ENCODE measurements at regions not wholly inside any gene's neighbourhood (a gene's known extent, or its start where the extent isn't known, plus 50 kb on each side); places are given as distances from the start of the nearest gene placed in this dataset.

GRCh38 chr5:82614706-82615105 is 336.6 kb upstream of the RPS23 start:
- no TSS peak for BruUV-seq (replicated peaks)
- H3K27me3 ChIP-seq (ENCODE audit: insufficient read depth, low read length) = no peaks in the 10 kb centered on the region
- H3K9me3 ChIP-seq (ENCODE audit: control insufficient read depth in 1 of 2, insufficient read depth in 1 of 2, low read depth in 1 of 2, low read length in 2 of 2) = no peaks in the 10 kb centered on the region
- no peaks in the 10 kb centered on the region for H4K20me1 ChIP-seq (ENCODE audit: insufficient read depth)
- no peak for TF ChIP-seq CEBPB (IDR thresholded peaks at IDR 0.05; ENCODE audit: low read depth)
- TF ChIP-seq POLR2AphosphoS5 (IDR thresholded peaks at IDR 0.05; ENCODE audit: low read depth, low read length) = no peak
- TF ChIP-seq ZNF274 (IDR thresholded peaks at IDR 0.05; ENCODE audit: low read depth, low read length) = no peak
- no peak for TF ChIP-seq YY1 (IDR thresholded peaks at IDR 0.05; ENCODE audit: extremely low read depth, insufficient replicate concordance, low read depth, low read length)
- TF ChIP-seq JUND (IDR thresholded peaks at IDR 0.05) = no peak
- TF ChIP-seq SP1 (IDR thresholded peaks at IDR 0.05; ENCODE audit: low read depth) = no peak
- TF ChIP-seq SIN3A (IDR thresholded peaks at IDR 0.05; ENCODE audit: low read depth) = no peak
- RAD21 ChIA-PET (ENCODE audit: low non-redundant PET in 1 of 2, low total read pairs in 2 of 2, uncharacterized antibody in 2 of 2, unreplicated experiment in 2 of 2) = no interaction called here
- no peak overlapping the region for H3K4me3 ChIP-seq (replicated peaks in 1 of 2; ENCODE audit: low read depth in 1 of 2, low read length in 2 of 2)
- no peaks in the 10 kb centered on the region for H3K79me2 ChIP-seq (ENCODE audit: insufficient read depth, low read length)
- POLR2A ChIA-PET = no interaction called here
- H3K9ac ChIP-seq (ENCODE audit: low read length) = no peak overlapping the region
- ATAC-seq = no peak
- DNase-seq (ENCODE audit: low read depth, low spot score) = no peak
- no peak overlapping the region for H3K27ac ChIP-seq (ENCODE audit: low read depth, low read length)
- H3K9me2 ChIP-seq (ENCODE audit: insufficient read depth) = no peaks in the 10 kb centered on the region
- H3K36me3 ChIP-seq (ENCODE audit: control insufficient read depth in 1 of 2, insufficient read depth in 2 of 2, low read length in 2 of 2) = no peaks in the 10 kb centered on the region
- no peak overlapping the region for H2AFZ ChIP-seq (ENCODE audit: low read depth, low read length, poor library complexity, severe bottlenecking)
- H3K4me2 ChIP-seq (ENCODE audit: low read length) = no peak overlapping the region
- intact Hi-C loops (cut with micrococcal nuclease) = no loop called here
- no peaks in the 10 kb centered on the region for H3K4me1 ChIP-seq (ENCODE audit: control insufficient read depth in 1 of 2, insufficient read depth in 2 of 2, low read length in 2 of 2)
- CTCF ChIA-PET = no interaction called here

GRCh38 chr5:82613891-82614290 is 335.7 kb upstream of the RPS23 start:
- no peaks in the 10 kb centered on the region for H3K36me3 ChIP-seq (ENCODE audit: control insufficient read depth in 1 of 2, insufficient read depth in 2 of 2, low read length in 2 of 2)
- POLR2A ChIA-PET = no interaction called here

More at GRCh38 chr5:82613891-82614290, 335.7 kb upstream of the RPS23 start:
- ChIA-PET RAD21 (ENCODE audit: low non-redundant PET in 1 of 2, low total read pairs in 2 of 2, uncharacterized antibody in 2 of 2, unreplicated experiment in 2 of 2) (no interaction called here), CTCF (no interaction called here)
- BruUV-seq (replicated peaks) = no TSS peak
- no peak overlapping the region for H3K4me2 ChIP-seq (ENCODE audit: low read length)
- H3K4me3 ChIP-seq (replicated peaks in 1 of 2; ENCODE audit: low read depth in 1 of 2, low read length in 2 of 2) = no peak overlapping the region
- ATAC-seq (no peak), DNase-seq (ENCODE audit: low read depth, low spot score) (no peak)
- H3K9ac ChIP-seq (ENCODE audit: low read length) = no peak overlapping the region
- no peaks in the 10 kb centered on the region for H3K4me1 ChIP-seq (ENCODE audit: control insufficient read depth in 1 of 2, insufficient read depth in 2 of 2, low read length in 2 of 2)
- H3K79me2 ChIP-seq (ENCODE audit: insufficient read depth, low read length) = no peaks in the 10 kb centered on the region
- H3K9me3 ChIP-seq (ENCODE audit: control insufficient read depth in 1 of 2, insufficient read depth in 1 of 2, low read depth in 1 of 2, low read length in 2 of 2) = no peaks in the 10 kb centered on the region
- no peaks in the 10 kb centered on the region for H3K9me2 ChIP-seq (ENCODE audit: insufficient read depth)
- TF ChIP-seq SRF (IDR thresholded peaks at IDR 0.05; ENCODE audit: low read depth) (no peak), CBX3 (IDR thresholded peaks at IDR 0.05; ENCODE audit: low read depth) (no peak), EZH2 (IDR thresholded peaks at IDR 0.05) (no peak), RAD21 (IDR thresholded peaks at IDR 0.05; ENCODE audit: low read depth) (no peak)
- no peaks in the 10 kb centered on the region for H3K27me3 ChIP-seq (ENCODE audit: insufficient read depth, low read length)
- no peak overlapping the region for H2AFZ ChIP-seq (ENCODE audit: low read depth, low read length, poor library complexity, severe bottlenecking)
- intact Hi-C loops (cut with micrococcal nuclease) = no loop called here
- H3K27ac ChIP-seq (ENCODE audit: low read depth, low read length) = no peak overlapping the region
- no peaks in the 10 kb centered on the region for H4K20me1 ChIP-seq (ENCODE audit: insufficient read depth)
